K562 (cell line): ENCODE measurements at regions not wholly inside any gene's neighbourhood (a gene's known extent, or its start where the extent isn't known, plus 50 kb on each side); places are given as distances from the start of the nearest gene placed in this dataset.
A peak's percentile ranks its signal among the peaks of the same experiment; 100 is the strongest.

Source experiments
- ATAC-seq: fragments of 200-7000 bp; cut with Tn5 transposase; 3 replicates; pipeline ENCODE4 v1.9.1; 2020; ENCODE audit warnings: moderate library complexity
- BruUV-seq: library from RNA; stranded (reverse); fragments of 400-500 nt; replicated peaks from 2 replicates; lab custom pipeline; 2021; lab: Mats Ljungman, UMichigan
- CTCF ChIA-PET: fragments of 300-600 bp; formaldehyde crosslinking; extraction: SDS; loops from one replicate; lab custom pipeline; 2021; ENCODE audit warnings: low intra/inter-chr PET ratio; lab: Yijun Ruan, JAX
- POLR2A ChIA-PET: fragments of 300-600, 350-650 bp; sonication (Branson Sonifier 250); formaldehyde crosslinking; extraction: SDS; loops from one replicate; lab custom pipeline; 2021; ENCODE audit warnings: antibody characterized with exemption, inconsistent platforms; lab: Yijun Ruan, JAX
- DNase-seq, 4 experiments: peaks; one replicate each; pipeline versions ENCODE4 v3.0.0 to v3.0.0-alpha.2; 2011 to 2018; ENCODE audit warnings: low spot score in 3 of 4, mixed read lengths in 3 of 4; ENCODE audit errors: extremely low read depth in 1 of 4
- FAIRE-seq: peaks from 2 replicates; lab custom pipeline; 2011; peaks lifted over from hg19 to GRCh38; lab: Jason Lieb, UNC
- H2AFZ ChIP-seq: 2 replicates; pipeline ENCODE4 v1.6.0; 2011; ENCODE audit warnings: low read depth, low read length, control low read depth, inconsistent platforms
- H3K27ac ChIP-seq: fragments of 200-600 bp; 3 replicates; pipeline ENCODE4 v1.8.0; 2011; ENCODE audit warnings: low read depth, mild to moderate bottlenecking, control low read depth, inconsistent platforms, low read length, moderate library complexity, mixed read lengths; ENCODE audit errors: extremely low read depth
- H3K27me3 ChIP-seq, 2 experiments: fragments of 300-600 bp in 1 of 2; 2 replicates in 1 of 2; 3 replicates in 1 of 2; pipeline versions ENCODE4 v1.6.0 to v1.8.0; 2011; ENCODE audit warnings: inconsistent platforms in 2 of 2, low read length in 2 of 2, mild to moderate bottlenecking in 1 of 2, mixed read lengths in 1 of 2, moderate library complexity in 1 of 2; ENCODE audit not compliant: control insufficient read depth in 2 of 2, insufficient read depth in 2 of 2
- H3K36me3 ChIP-seq: fragments of 300-600 bp; 3 replicates; pipeline ENCODE4 v1.8.0; 2011; ENCODE audit warnings: mild to moderate bottlenecking, low read length, inconsistent platforms; ENCODE audit not compliant: control insufficient read depth, insufficient read depth
- H3K4me1 ChIP-seq, 2 experiments: fragments of 200-600 bp in 1 of 2; replicated peaks in 1 of 2; 2 replicates in 1 of 2; 3 replicates in 1 of 2; pipeline versions ENCODE4 v1.5.1 to v1.8.0; 2011; ENCODE audit warnings: inconsistent platforms in 2 of 2, low read length in 2 of 2, mild to moderate bottlenecking in 1 of 2, mixed read lengths in 1 of 2, moderate library complexity in 1 of 2; ENCODE audit not compliant: control insufficient read depth in 2 of 2, insufficient read depth in 2 of 2
- H3K4me2 ChIP-seq: 2 replicates; pipeline ENCODE4 v1.6.1; 2011; ENCODE audit warnings: low read length, control low read depth, inconsistent platforms, mixed read lengths; ENCODE audit not compliant: insufficient read depth
- H3K4me3 ChIP-seq: fragments of 200-600 bp; sonication (generic), shearing (Covaris generic); 2 replicates; pipeline ENCODE4 v1.5.1; 2016; ENCODE audit warnings: control low read depth, inconsistent platforms
- H3K79me2 ChIP-seq: fragments of 200-600 bp; 3 replicates; pipeline ENCODE4 v1.8.0; 2011; ENCODE audit warnings: low read length, inconsistent platforms; ENCODE audit not compliant: control insufficient read depth, insufficient read depth
- H3K9ac ChIP-seq, 2 experiments: 2 replicates each; pipeline versions ENCODE4 v1.6.0 to v1.6.1; 2011; ENCODE audit warnings: low read depth in 2 of 2, low read length in 2 of 2, control low read depth in 1 of 2, inconsistent platforms in 1 of 2, mild to moderate bottlenecking in 1 of 2, mixed read lengths in 1 of 2; ENCODE audit not compliant: insufficient read depth in 1 of 2
- H3K9me1 ChIP-seq: one replicate; pipeline ENCODE4 v1.6.0; 2011; ENCODE audit warnings: inconsistent platforms, mild to moderate bottlenecking, low read length, moderate library complexity; ENCODE audit not compliant: control insufficient read depth, insufficient read depth
- H3K9me3 ChIP-seq: replicated peaks from 2 replicates; pipeline ENCODE4 v1.5.1; 2011; ENCODE audit warnings: low read depth, low read length, inconsistent platforms; ENCODE audit not compliant: control insufficient read depth, insufficient read depth
- H4K20me1 ChIP-seq: replicated peaks from 2 replicates; pipeline ENCODE4 v1.6.1; 2011; ENCODE audit warnings: low read length, inconsistent platforms, mixed read lengths; ENCODE audit not compliant: control insufficient read depth, insufficient read depth
- WGBS: fragments of 100-300 bp; shearing (Covaris generic); methylation state at CpG from one replicate; pipeline ENCODE4 v1.1.6; 2016; ENCODE audit warnings: low coverage, mixed read lengths; ENCODE audit not compliant: insufficient coverage; ENCODE audit errors: missing lambda C conversion rate; 5-methylcytosine and 5-hydroxymethylcytosine counted together
- in situ Hi-C: fragments of 300-500 bp; cut with MboI; formaldehyde crosslinking; loops from 4 replicates; pipeline ENCODE4 v1.15.0; 2018; ENCODE audit warnings: inconsistent platforms, mixed read lengths
- intact Hi-C: fragments of 100-400 bp; cut with micrococcal nuclease; formaldehyde crosslinking; loops from 2 replicates; pipeline ENCODE4 v1.14.2; 2022
- TF ChIP-seq, protein P1 (sequence below), 2 experiments: IDR thresholded peaks in 1 of 2; conservative IDR thresholded peaks in 1 of 2; 2 replicates each; pipeline ENCODE4 v1.6.1; 2016; ENCODE audit warnings: low read depth in 2 of 2, mild to moderate bottlenecking in 1 of 2, missing compliant biosample characterization in 1 of 2, missing genetic modification characterization in 1 of 2, moderate library complexity in 1 of 2
- TF ChIP-seq, protein P2 (sequence below): fragments of 450-650 bp; IDR thresholded peaks from 2 replicates; pipeline ENCODE4 v1.6.1; 2016
- TF ChIP-seq, protein P3 (sequence below): fragments of 450-650 bp; formaldehyde crosslinking; IDR thresholded peaks from 2 replicates; pipeline ENCODE4 v1.4.0; 2020; ENCODE audit warnings: mild to moderate bottlenecking, mixed read lengths

DNA sequence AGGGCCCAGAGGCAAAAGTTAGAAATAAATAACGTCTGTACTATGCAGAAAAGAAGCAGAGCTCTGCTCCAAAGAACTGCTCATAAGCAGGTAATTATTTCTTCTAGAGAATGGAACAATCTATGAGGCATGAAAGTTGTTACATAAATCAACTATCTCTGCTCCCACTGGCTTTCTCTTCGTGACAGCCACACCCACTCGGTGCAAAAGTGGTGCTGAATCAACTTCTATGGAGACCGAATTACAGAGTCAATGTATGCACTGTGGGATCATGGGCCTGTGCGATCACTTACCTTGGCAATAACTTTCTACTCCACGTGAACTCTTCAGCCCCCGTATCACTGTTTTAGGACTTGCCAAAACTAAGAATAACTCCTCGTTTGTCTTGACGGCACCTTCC lies 99.4 kb upstream of the ATXN3L start:
- Histone ChIP-seq H2AFZ (no peak overlapping the region), H3K9me3 (no peaks in the 10 kb centered on the region), H3K4me1 (no peaks in the 10 kb centered on the region), H4K20me1 (no peaks in the 10 kb centered on the region), H3K9ac (no peak overlapping the region)
- WGBS = 6% methylated on average over 9 of the region's 9 CpGs
- no peak for ATAC-seq
- no TSS peak for BruUV-seq
- no peak for FAIRE-seq
- TF ChIP-seq, protein P1, sequence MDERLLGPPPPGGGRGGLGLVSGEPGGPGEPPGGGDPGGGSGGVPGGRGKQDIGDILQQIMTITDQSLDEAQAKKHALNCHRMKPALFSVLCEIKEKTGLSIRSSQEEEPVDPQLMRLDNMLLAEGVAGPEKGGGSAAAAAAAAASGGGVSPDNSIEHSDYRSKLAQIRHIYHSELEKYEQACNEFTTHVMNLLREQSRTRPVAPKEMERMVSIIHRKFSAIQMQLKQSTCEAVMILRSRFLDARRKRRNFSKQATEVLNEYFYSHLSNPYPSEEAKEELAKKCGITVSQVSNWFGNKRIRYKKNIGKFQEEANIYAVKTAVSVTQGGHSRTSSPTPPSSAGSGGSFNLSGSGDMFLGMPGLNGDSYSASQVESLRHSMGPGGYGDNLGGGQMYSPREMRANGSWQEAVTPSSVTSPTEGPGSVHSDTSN (CRISPR knock-in tag; IDR thresholded peaks at IDR 0.05; ENCODE audit: low read depth) = no peak
- TF ChIP-seq, protein P1 (tag; conservative IDR thresholded peaks at IDR 0.05; ENCODE audit: low read depth) = peak; percentile 31; the same call in 1 of the 2 replicates
- TF ChIP-seq, protein P2, sequence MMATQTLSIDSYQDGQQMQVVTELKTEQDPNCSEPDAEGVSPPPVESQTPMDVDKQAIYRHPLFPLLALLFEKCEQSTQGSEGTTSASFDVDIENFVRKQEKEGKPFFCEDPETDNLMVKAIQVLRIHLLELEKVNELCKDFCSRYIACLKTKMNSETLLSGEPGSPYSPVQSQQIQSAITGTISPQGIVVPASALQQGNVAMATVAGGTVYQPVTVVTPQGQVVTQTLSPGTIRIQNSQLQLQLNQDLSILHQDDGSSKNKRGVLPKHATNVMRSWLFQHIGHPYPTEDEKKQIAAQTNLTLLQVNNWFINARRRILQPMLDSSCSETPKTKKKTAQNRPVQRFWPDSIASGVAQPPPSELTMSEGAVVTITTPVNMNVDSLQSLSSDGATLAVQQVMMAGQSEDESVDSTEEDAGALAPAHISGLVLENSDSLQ = peak; percentile 19; the same call in 1 of the 2 replicates
- TF ChIP-seq, protein P3, sequence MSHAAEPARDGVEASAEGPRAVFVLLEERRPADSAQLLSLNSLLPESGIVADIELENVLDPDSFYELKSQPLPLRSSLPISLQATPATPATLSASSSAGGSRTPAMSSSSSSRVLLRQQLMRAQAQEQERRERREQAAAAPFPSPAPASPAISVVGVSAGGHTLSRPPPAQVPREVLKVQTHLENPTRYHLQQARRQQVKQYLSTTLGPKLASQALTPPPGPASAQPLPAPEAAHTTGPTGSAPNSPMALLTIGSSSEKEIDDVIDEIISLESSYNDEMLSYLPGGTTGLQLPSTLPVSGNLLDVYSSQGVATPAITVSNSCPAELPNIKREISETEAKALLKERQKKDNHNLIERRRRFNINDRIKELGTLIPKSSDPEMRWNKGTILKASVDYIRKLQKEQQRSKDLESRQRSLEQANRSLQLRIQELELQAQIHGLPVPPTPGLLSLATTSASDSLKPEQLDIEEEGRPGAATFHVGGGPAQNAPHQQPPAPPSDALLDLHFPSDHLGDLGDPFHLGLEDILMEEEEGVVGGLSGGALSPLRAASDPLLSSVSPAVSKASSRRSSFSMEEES = no peak
- TF ChIP-seq, all 486 proteins: peak for 2
- intact Hi-C loops (no loop called here), in situ Hi-C loops (no loop called here)
- Histone ChIP-seq H3K36me3 (no peaks in the 10 kb centered on the region), H3K4me2 (no peak overlapping the region), H3K4me3 (no peak overlapping the region), H3K27ac (no peak overlapping the region), H3K79me2 (no peaks in the 10 kb centered on the region), H3K9me1 (no peaks in the 10 kb centered on the region), H3K27me3 (peaks cover 3 to 4% of the 10 kb centered on the region in 2 experiments; a peak in 3 of 5 replicates)
- no peak for DNase-seq
- POLR2A ChIA-PET = no interaction called here
- CTCF ChIA-PET = no interaction called here
